Breast epithelium (tissue), 4 donors: ENCODE measurements at regions not wholly inside any gene's neighbourhood (a gene's known extent, or its start where the extent isn't known, plus 50 kb on each side); places are given as distances from the start of the nearest gene placed in this dataset.

Source experiments
- DNase-seq, 2 donors: peaks; one replicate each; pipeline ENCODE4 v3.0.0-alpha.2; 2019; ENCODE audit warnings: low spot score in 2 of 2
- H3K27ac ChIP-seq, 2 donors: fragments of 200-600 bp; sonication (generic) in 1 of 2; one replicate each; pipeline ENCODE4 v1.5.1; 2016 to 2019; ENCODE audit warnings: mild to moderate bottlenecking in 1 of 2
- H3K27me3 ChIP-seq, 2 donors: fragments of 200-600 bp; sonication (generic) in 1 of 2; one replicate each; pipeline versions ENCODE4 v1.5.1 to v1.6.0; 2017 to 2019; ENCODE audit warnings: control low read depth in 1 of 2, mild to moderate bottlenecking in 1 of 2
- H3K36me3 ChIP-seq: fragments of 200-600 bp; one replicate; pipeline ENCODE4 v1.5.1; 2019
- H3K4me1 ChIP-seq, 2 donors: fragments of 200-600 bp; sonication (generic); one replicate each; pipeline ENCODE4 v1.5.1; 2016 to 2019; ENCODE audit warnings: control low read depth in 1 of 2
- H3K4me3 ChIP-seq, 3 donors: fragments of 200-600 bp; sonication (generic); 1 replicate in 2 of 3; 2 replicates in 1 of 3; pipeline ENCODE4 v1.5.1; 2016 to 2019; ENCODE audit warnings: mild to moderate bottlenecking in 3 of 3, moderate library complexity in 2 of 3
- H3K9me3 ChIP-seq, 2 donors: fragments of 200-600 bp; sonication (generic) in 1 of 2; one replicate each; pipeline ENCODE4 v1.5.1; 2016 to 2019; ENCODE audit warnings: control low read depth in 1 of 2
- POLR2A ChIP-seq: fragments of 450-650 bp; IDR thresholded peaks from one replicate; pipeline ENCODE4 v1.6.1; 2016; ENCODE audit warnings: antibody characterized with exemption, mild to moderate bottlenecking, moderate library complexity
- POLR2AphosphoS5 ChIP-seq, 3 donors: sonication (generic); formaldehyde crosslinking; IDR thresholded peaks; one replicate each; pipeline ENCODE4 v1.6.1; 2017; ENCODE audit warnings: antibody characterized with exemption in 3 of 3
- intact Hi-C: fragments of 100-400 bp; cut with DNase I; formaldehyde crosslinking; loops from one replicate; pipeline ENCODE4 v1.15.1; 2023; ENCODE audit warnings: low total_unique reads
- TF ChIP-seq, protein P1 (sequence below), 3 donors: fragments of 450-650 bp; IDR thresholded peaks; one replicate each; pipeline ENCODE4 v1.5.1; 2016 to 2017; ENCODE audit warnings: antibody characterized with exemption in 3 of 3, mild to moderate bottlenecking in 3 of 3, moderate library complexity in 3 of 3

DNA sequence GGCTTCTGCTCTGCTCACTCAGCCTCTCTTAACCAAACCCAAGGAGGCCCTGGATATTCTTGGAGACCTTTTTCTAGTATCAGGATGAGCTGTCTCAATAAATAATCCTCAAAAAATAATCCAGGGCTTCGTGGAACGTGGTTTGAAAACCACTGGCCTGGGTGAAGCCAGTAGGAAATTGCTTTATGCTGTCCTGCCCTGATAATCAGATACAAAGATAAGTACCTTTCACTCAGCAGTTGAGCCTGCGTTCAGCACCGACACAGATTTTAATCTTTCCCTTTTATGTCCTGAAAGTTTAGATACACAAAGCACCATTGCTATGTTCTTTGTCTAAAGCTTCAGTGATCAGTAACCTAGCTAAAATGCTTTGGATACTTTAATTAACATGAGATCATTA, 460.0 kb downstream of the RFC3 start:
- TF ChIP-seq, protein P1, sequence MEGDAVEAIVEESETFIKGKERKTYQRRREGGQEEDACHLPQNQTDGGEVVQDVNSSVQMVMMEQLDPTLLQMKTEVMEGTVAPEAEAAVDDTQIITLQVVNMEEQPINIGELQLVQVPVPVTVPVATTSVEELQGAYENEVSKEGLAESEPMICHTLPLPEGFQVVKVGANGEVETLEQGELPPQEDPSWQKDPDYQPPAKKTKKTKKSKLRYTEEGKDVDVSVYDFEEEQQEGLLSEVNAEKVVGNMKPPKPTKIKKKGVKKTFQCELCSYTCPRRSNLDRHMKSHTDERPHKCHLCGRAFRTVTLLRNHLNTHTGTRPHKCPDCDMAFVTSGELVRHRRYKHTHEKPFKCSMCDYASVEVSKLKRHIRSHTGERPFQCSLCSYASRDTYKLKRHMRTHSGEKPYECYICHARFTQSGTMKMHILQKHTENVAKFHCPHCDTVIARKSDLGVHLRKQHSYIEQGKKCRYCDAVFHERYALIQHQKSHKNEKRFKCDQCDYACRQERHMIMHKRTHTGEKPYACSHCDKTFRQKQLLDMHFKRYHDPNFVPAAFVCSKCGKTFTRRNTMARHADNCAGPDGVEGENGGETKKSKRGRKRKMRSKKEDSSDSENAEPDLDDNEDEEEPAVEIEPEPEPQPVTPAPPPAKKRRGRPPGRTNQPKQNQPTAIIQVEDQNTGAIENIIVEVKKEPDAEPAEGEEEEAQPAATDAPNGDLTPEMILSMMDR (IDR thresholded peaks at IDR 0.05) = no peak
- TF ChIP-seq POLR2AphosphoS5 (IDR thresholded peaks at IDR 0.05) (no peak), POLR2A (no peak)
- H3K9me3 ChIP-seq = peaks cover 0 to under 1% of the 10 kb centered on the region in 2 donors
- no peaks in the 10 kb centered on the region for H3K4me1 ChIP-seq
- DNase-seq = no peak
- intact Hi-C loops = no loop called here
- no peaks in the 10 kb centered on the region for H3K36me3 ChIP-seq
- no peaks in the 10 kb centered on the region for H3K27me3 ChIP-seq
- no peak overlapping the region for H3K4me3 ChIP-seq
- no peak overlapping the region for H3K27ac ChIP-seq

DNA sequence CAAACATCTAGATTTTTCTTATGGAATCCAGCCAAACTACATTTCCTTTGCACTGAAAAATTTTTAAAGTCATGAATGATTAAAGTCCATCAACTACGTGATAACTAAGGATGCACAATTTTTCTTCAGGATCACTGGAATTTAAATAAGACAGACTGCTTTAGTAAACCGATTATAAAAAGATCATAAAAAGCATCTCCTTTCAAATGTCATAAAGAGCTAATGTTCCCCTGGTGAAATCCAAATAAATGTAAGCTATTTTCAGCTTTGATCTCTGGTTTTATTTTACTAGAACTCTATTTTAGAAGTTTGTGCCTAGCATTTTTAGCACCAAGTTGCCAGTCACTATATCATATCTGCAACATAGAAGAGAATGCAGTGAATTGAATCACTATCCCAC, 460.8 kb downstream of the RFC3 start:
- no peaks in the 10 kb centered on the region for H3K4me1 ChIP-seq
- H3K27ac ChIP-seq = no peak overlapping the region
- no peak overlapping the region for H3K4me3 ChIP-seq
- no peaks in the 10 kb centered on the region for H3K27me3 ChIP-seq
- TF ChIP-seq, protein P1 (IDR thresholded peaks at IDR 0.05) = no peak
- TF ChIP-seq POLR2A (no peak), POLR2AphosphoS5 (IDR thresholded peaks at IDR 0.05) (no peak)
- no peaks in the 10 kb centered on the region for H3K36me3 ChIP-seq
- intact Hi-C loops = no loop called here
- H3K9me3 ChIP-seq = peaks cover 0 to 7% of the 10 kb centered on the region in 2 donors
- DNase-seq = no peak

DNA sequence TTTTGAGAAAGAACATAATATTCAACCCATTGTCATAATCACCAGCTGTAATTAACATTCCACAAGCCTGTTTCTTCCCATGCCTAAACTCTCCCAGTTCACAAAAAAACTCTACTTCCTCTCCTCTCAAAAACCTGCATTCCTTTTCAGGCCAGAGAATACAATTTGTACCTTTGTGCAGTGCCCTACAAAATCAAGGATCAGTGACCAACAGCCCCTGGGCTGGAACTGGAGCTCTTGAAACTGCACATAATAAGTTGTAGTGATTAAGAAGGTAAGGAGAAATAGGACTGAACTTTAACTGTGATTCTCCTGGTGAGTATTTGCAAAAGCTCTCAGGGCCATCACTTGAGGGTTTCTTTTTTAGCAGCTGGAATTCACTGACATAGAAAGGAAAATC, 472.7 kb downstream of the RFC3 start:
- peak overlapping the region in 1 of 2 donors; percentile 27 for H3K27ac ChIP-seq
- H3K4me3 ChIP-seq = no peak overlapping the region
- peak in 1 of 2 donors; percentile 26 for DNase-seq
- no peaks in the 10 kb centered on the region for H3K36me3 ChIP-seq
- no peaks in the 10 kb centered on the region for H3K27me3 ChIP-seq
- TF ChIP-seq POLR2A (no peak), POLR2AphosphoS5 (IDR thresholded peaks at IDR 0.05) (no peak)
- TF ChIP-seq, protein P1 (IDR thresholded peaks at IDR 0.05) = no peak
- intact Hi-C loops = no loop called here
- no peaks in the 10 kb centered on the region for H3K9me3 ChIP-seq
- no peaks in the 10 kb centered on the region for H3K4me1 ChIP-seq

DNA sequence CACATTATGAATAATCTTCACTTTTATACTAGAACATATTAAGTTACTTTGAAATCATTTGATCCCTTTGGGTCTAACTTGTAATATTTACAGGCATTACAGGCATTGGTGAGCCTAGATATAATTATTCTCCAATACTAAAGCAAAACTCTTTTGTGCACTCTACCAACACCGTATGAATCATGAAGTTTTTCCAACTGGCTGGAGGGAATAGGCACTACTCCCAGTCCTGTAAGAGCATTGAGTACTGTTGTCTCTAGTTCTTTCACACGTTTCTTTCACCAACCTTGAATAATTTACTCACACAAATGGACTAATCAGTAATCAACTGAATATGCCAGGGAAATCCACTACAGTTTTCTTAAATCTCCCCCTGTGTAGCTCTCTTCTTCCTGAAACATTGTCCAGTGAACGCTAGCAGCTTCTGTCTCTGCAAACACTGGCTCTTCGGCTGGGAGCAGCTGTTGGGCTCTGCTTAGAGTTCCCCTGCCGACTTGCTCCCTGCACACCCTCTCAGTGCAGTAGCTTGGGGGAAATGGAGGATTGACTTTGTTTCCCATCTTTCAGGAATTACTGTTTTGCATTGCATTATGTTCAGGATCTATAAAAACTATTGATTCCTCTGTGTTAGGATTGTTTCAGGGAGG, 476.7 kb downstream of the RFC3 start:
- H3K36me3 ChIP-seq = no peaks in the 10 kb centered on the region
- H3K4me1 ChIP-seq = no peaks in the 10 kb centered on the region
- intact Hi-C loops = no loop called here
- no peaks in the 10 kb centered on the region for H3K9me3 ChIP-seq
- DNase-seq = no peak
- peak overlapping the region in 1 of 2 donors; percentile 8 for H3K27ac ChIP-seq
- no peaks in the 10 kb centered on the region for H3K27me3 ChIP-seq
- peak overlapping the region in 1 of 3 donors; percentile 1 for H3K4me3 ChIP-seq
- TF ChIP-seq POLR2A = no peak
- TF ChIP-seq, protein P1 (IDR thresholded peaks at IDR 0.05) = no peak
- TF ChIP-seq POLR2AphosphoS5 (IDR thresholded peaks at IDR 0.05) = no peak

DNA sequence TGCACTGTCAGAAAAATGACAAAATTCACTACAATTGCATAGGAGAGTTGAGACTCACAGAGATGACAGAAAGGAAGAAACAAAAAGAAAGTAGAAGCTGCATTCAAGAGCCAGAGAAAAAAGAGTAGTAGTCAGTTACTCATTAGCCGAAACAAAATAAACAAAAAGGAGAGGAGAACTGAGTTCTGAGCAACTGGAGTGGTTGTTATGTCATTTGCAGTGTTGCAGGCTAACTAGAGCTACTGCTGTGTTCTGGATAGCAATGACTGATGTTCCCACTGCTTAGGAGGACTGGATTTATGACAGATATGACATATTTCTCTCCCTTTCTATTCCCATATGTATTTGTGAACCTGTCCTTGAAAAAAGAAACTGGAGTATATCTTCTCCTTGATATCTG, 482.6 kb downstream of the RFC3 start:
- intact Hi-C loops = no loop called here
- TF ChIP-seq POLR2AphosphoS5 (IDR thresholded peaks at IDR 0.05) = no peak
- peaks cover 8 to 11% of the 10 kb centered on the region in 2 donors for H3K9me3 ChIP-seq
- no peak overlapping the region for H3K4me3 ChIP-seq
- no peaks in the 10 kb centered on the region for H3K36me3 ChIP-seq
- no peak overlapping the region for H3K27ac ChIP-seq
- no peaks in the 10 kb centered on the region for H3K4me1 ChIP-seq
- no peak for DNase-seq
- H3K27me3 ChIP-seq = no peaks in the 10 kb centered on the region

DNA sequence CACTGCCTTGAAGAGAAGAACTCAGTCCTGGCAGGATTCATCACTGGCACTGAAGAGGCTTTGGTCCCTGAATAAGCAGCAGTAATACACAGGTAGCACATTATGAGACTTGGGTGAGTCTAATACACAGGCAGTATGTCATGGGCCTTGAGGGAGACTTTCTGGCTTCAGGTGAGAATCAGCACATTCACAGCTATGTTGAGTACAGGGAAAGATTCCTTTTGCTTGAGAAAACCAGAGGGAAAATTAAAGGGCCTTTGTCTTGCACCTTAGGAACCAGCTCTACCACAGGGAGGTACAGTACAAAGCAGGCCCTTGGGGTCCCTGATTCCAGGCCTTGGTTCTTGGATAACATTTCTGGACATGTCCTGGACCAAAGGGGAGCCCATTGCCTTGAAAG, 484.6 kb downstream of the RFC3 start:
- H3K36me3 ChIP-seq = no peaks in the 10 kb centered on the region
- no peaks in the 10 kb centered on the region for H3K4me1 ChIP-seq
- H3K9me3 ChIP-seq = peaks cover 8 to 11% of the 10 kb centered on the region in 2 donors
- no peak for DNase-seq
- intact Hi-C loops = no loop called here
- TF ChIP-seq POLR2AphosphoS5 (IDR thresholded peaks at IDR 0.05) (no peak), POLR2A (no peak)
- TF ChIP-seq, protein P1 (IDR thresholded peaks at IDR 0.05) = no peak
- H3K27ac ChIP-seq = no peak overlapping the region
- no peaks in the 10 kb centered on the region for H3K27me3 ChIP-seq
- H3K4me3 ChIP-seq = no peak overlapping the region
